GM18868 (cell line): ENCODE measurements at regions not wholly inside any gene's neighbourhood (a gene's known extent, or its start where the extent isn't known, plus 50 kb on each side); places are given as distances from the start of the nearest gene placed in this dataset.

Source experiments
- ATAC-seq: cut with Tn5 transposase; IDR thresholded peaks from one replicate; pipeline ENCODE4 v1.9.1; 2021; ENCODE audit warnings: mild to moderate bottlenecking, moderate library complexity; ENCODE audit not compliant: unreplicated experiment

- no peak for ATAC-seq
Observed at GRCh38 chr3:31047673-31048072, 153.2 kb upstream of the GADL1 start.

DNA sequence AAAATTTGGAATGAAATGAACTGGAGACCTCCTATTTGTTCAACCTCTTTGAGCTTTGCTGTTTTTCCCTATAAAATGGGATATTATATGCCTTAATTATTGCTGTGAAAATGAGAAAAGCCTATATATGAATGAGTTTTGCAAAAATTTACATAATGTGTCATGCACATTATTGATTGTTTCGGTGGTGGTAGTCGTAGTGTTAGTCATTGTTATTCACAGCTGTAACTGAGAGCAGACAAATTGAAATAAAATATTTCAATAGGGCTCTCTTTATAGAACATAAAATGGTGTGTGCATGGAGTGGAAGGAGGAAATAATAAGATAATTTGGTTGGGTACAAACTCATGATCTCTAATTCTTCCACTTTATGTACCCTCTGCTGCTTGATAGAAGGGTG, 153.7 kb upstream of the GADL1 start:
- no peak for ATAC-seq

DNA sequence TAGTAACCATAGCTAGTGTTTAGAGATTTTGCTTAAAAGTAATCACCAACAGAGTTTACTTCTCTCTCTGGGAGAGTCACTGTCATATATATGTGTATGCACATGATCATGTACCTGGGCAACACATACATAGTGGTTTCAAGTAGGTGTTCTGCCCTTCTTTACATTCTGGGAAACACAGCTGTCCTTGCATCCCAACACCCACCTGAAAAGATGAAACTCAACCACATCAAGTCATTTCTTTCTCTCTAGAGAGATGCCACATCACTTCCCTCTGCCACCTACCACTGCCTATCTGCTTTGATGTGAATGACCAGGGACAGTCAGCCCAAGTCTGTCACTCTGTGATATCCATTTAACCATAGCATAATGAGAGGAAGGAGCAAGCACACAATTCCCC, 155.8 kb upstream of the GADL1 start:
- peak; percentile 59 for ATAC-seq

GRCh38 chr3:31051226-31051625, 156.8 kb upstream of the GADL1 start:
- ATAC-seq = no peak

- no peak for ATAC-seq
Observed at GRCh38 chr3:31053299-31053698, 158.8 kb upstream of the GADL1 start.

DNA sequence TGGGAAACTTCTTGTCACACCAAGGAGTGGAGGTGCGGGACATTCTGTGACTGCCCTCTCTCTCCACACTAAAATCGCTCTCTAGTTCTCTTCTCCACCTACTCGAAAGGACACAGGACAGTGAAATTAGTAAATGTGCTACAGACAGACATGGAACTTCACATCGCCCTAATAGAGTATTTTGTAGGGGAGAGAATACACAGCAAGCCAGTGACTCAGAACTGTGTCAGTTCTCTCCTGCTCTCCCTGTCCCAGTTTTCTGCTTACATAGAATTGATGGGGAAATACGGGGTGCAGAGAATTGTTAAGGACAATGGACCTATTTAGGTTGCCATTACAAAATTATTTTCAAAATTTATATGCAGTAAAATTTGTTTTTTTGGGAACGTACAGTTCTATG, 159.6 kb upstream of the GADL1 start:
- ATAC-seq = no peak

DNA sequence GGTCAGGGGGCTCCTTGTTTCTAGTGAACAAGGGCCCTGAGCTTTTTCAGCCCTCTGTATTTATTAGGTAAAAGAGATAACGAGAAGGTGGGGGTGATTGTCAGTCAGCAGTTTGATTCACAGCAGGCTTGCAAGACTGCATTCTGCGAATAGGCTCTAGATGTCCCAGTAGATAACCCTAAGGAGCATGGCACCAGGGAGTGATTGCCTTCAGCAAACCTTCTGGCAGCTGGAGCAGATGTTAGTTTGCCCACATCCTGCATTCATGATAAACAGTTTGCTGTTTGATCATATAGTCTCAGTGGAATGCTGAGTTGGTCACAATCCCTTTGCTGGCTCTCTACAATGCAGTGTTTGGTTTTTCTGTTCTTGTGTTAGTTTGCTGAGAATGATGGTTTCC, 161.3 kb upstream of the GADL1 start:
- no peak for ATAC-seq

DNA sequence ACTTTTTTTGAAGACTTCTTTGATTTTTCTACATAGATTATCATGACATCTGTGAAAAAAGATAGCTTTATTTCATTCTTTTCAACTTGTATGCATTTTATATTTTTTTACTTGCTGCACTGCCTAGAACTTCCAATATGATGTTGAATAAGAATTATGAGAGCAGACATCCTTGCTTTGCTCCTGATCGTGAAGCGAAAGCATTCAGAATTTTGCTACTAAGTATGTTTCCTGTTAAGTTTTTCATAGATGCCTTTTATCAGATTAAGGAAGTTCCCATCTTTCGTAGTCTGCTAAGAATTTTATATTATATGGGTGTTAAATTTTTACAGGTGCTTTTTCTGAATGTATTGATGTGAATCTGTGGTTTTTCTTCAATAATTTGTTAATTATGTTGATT, 163.4 kb upstream of the GADL1 start:
- no peak for ATAC-seq

DNA sequence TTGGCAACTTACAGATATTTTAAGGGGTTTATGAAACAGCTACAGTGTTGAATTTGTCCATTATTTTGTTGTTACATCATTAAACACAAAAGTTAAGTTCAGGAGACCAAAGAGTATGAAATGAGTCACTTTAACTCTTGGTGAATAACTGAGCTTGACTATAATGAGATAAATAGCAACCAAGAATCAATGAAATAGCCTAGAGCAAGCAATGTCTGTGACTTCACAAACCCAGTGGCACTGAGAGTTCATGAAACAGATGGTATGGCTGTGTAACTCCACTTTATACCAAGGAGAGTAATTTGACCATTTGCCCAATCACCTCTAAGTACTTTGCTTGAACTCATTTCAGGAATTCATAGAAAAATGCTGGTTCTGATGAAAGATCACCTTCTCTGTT, 169.6 kb upstream of the GADL1 start:
- ATAC-seq = no peak

GRCh38 chr3:31065765-31066164, 171.3 kb upstream of the GADL1 start:
- no peak for ATAC-seq

- ATAC-seq = no peak
Observed at GRCh38 chr3:31067004-31067403, 172.5 kb upstream of the GADL1 start.

GRCh38 chr3:31075471-31075870, 181.0 kb upstream of the GADL1 start:
- ATAC-seq = no peak

DNA sequence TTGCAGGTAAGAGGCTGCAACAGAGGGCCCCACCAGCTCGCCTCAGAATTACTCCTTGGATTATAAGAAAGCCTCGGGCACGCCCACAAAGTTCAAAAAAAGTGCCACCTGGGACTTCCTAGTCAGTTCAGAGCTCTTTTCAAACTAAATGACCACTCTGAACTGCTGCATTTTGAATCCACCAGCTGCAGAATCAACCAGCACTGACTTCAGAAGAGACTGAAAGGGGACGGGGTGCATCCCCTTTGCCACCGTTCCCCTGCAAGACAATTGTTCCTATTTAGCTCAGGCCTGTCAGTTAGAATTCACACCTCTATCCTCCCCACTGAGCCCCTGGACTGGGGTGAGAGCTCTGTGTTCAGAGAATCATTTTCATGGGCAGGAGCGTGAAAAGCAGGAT, 181.4 kb upstream of the GADL1 start:
- ATAC-seq = no peak

- peak; percentile 78 for ATAC-seq
Observed at GRCh38 chr3:31077021-31077601, 182.7 kb upstream of the GADL1 start.

DNA sequence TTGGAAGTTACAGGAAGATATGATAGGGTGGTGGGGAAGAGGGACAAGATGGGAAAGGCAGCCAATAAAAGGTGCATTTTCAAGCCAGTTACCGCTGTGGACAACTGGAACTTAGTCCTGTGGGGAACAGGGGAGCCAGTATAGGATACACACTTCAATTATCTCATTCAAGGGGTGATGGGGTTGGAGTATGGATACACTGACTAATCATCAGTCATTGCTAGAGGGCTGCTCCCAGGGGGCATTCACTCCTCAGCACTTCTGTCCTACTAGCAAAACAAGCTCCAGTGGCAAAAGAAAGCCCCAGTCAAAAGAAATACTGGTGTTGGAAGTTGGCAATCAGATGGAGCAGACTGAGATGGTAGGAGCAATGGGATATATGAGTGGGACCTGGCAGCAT, 183.4 kb upstream of the GADL1 start:
- ATAC-seq = no peak

DNA sequence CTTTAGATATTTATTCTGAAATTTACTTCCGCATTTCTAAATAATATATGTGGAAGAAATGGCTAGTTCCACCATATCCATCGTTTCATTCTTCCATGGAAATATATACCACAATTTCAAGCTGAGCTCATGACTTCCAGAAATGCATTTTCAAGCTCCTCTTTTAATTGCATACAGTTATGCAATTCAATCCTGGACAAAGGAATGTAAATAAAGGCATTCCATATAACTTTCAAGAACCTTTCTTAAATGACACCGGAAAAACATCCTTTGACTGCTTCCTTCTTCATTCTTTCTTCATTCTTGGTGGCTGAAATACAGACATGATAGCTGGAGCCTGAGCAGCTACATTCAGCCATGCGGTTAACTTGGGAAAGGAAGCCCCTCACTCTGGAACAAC, 185.2 kb upstream of the GADL1 start:
- no peak for ATAC-seq

GRCh38 chr3:31081018-31081662, 186.7 kb upstream of the GADL1 start:
- ATAC-seq = no peak

- ATAC-seq = no peak
Observed at GRCh38 chr3:31086148-31086547, 191.7 kb upstream of the GADL1 start.

GRCh38 chr3:31086698-31087097, 192.2 kb upstream of the GADL1 start:
- no peak for ATAC-seq

DNA sequence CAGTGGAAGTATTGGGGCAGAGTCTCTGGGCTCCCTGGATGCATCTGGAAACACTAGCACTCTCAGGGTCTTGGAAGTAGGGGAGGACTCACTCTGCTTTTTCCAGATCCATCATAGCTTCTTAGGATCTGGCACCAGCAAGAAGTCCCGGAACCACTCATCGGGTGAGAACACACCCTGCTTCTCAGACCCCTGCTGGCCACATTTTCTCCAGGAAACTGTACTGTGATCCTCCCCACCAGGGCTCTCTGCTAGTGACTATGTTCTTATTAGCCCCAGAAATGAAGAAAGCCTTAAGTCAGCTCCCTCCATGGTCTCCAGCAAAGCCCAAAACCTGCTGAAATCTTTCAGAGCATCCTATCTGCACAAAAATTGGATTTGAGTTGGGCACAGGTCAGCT, 197.3 kb upstream of the GADL1 start:
- ATAC-seq = no peak

GRCh38 chr3:31092748-31093589, 198.5 kb upstream of the GADL1 start:
- ATAC-seq = no peak

- ATAC-seq = no peak
Observed at GRCh38 chr3:31093606-31094005, 199.1 kb upstream of the GADL1 start.
